ENCODE measurements at regions not wholly inside any gene's neighbourhood (a gene's known extent, or its start where the extent isn't known, plus 50 kb on each side); places are given as distances from the start of the nearest gene placed in this dataset.
"Not testable (repeated sequence)": the region's sequence is repeated elsewhere in the genome, so short reads cannot be mapped to it uniquely, and the experiment has no call there.

- DNase-seq (ENCODE audit: low read depth), result no peak
These were observed 1225.2 kb downstream of the AACS start for GRCh38 chr12:126290456-126290855.

GRCh38 chr12:126291987-126292386, 1226.8 kb downstream of the AACS start:
- not testable (repeated sequence) for DNase-seq (ENCODE audit: low read depth)

GRCh38 chr12:126295652-126296051, 1230.4 kb downstream of the AACS start:
- no peak for DNase-seq (ENCODE audit: low read depth)

GRCh38 chr12:126309278-126309677, 1244.0 kb downstream of the AACS start:
- no peak for DNase-seq (ENCODE audit: low read depth)

GRCh38 chr12:126312457-126312856, 1247.2 kb downstream of the AACS start:
- no peak for DNase-seq (ENCODE audit: low read depth)

GRCh38 chr12:126316411-126316810, 1251.2 kb downstream of the AACS start:
- DNase-seq (ENCODE audit: low read depth), result no peak

- no peak for DNase-seq (ENCODE audit: low read depth)
These were observed 1272.6 kb downstream of the AACS start for GRCh38 chr12:126337556-126338441.

GRCh38 chr12:126342866-126343265, 1277.6 kb downstream of the AACS start:
- no peak for DNase-seq (ENCODE audit: low read depth)

- no peak for DNase-seq (ENCODE audit: low read depth)
These were observed 1278.1 kb downstream of the AACS start for GRCh38 chr12:126343321-126343720.

GRCh38 chr12:126346087-126346486, 1280.9 kb downstream of the AACS start:
- no peak for DNase-seq (ENCODE audit: low read depth)

GRCh38 chr12:126347421-126347820, 1282.2 kb downstream of the AACS start:
- no peak for DNase-seq (ENCODE audit: low read depth)

GRCh38 chr12:126349383-126349782, 1284.1 kb downstream of the AACS start:
- DNase-seq (ENCODE audit: low read depth), result no peak

- DNase-seq (ENCODE audit: low read depth), result no peak
These were observed 1288.4 kb downstream of the AACS start for GRCh38 chr12:126353604-126354003.

GRCh38 chr12:126354633-126355032, 1289.4 kb downstream of the AACS start:
- DNase-seq (ENCODE audit: low read depth), result no peak

- no peak for DNase-seq (ENCODE audit: low read depth)
These were observed 1290.1 kb downstream of the AACS start for GRCh38 chr12:126355346-126355745.

- no peak for DNase-seq (ENCODE audit: low read depth)
These were observed 1293.6 kb downstream of the AACS start for GRCh38 chr12:126358806-126359205.

GRCh38 chr12:126359216-126359615, 1294.0 kb downstream of the AACS start:
- DNase-seq (ENCODE audit: low read depth), result no peak

GRCh38 chr12:126361804-126362203, 1296.6 kb downstream of the AACS start:
- DNase-seq (ENCODE audit: low read depth), result no peak

- no peak for DNase-seq (ENCODE audit: low read depth)
These were observed 1297.3 kb downstream of the AACS start for GRCh38 chr12:126362493-126362892.

- no peak for DNase-seq (ENCODE audit: low read depth)
These were observed 1297.7 kb downstream of the AACS start for GRCh38 chr12:126362964-126363363.

GRCh38 chr12:126369487-126370463, 1304.5 kb downstream of the AACS start:
- DNase-seq (ENCODE audit: low read depth), result no peak

- DNase-seq (ENCODE audit: low read depth), result no peak
These were observed 1318.3 kb downstream of the AACS start for GRCh38 chr12:126383506-126383905.

All from activated T-cell treated with anti-CD3 and anti-CD28 coated beads for 1 hour (primary cell).